GM19351 (cell line): ENCODE measurements at regions not wholly inside any gene's neighbourhood (a gene's known extent, or its start where the extent isn't known, plus 50 kb on each side); places are given as distances from the start of the nearest gene placed in this dataset.
"Not testable (repeated sequence)": the region's sequence is repeated elsewhere in the genome, so short reads cannot be mapped to it uniquely, and the experiment has no call there.

Experiments used
- ATAC-seq: cut with Tn5 transposase; IDR thresholded peaks from one replicate; pipeline ENCODE4 v1.9.1; 2021; ENCODE audit warnings: mild to moderate bottlenecking, moderate library complexity; ENCODE audit not compliant: unreplicated experiment

GRCh38 chr3:25171118-25171807 is 256.8 kb upstream of the RARB start:
- ATAC-seq: no peak

- no peak for ATAC-seq
Observed at GRCh38 chr3:25171897-25172296, 256.2 kb upstream of the RARB start.

GRCh38 chr3:25173606-25174005 is 254.5 kb upstream of the RARB start:
- no peak for ATAC-seq

- no peak for ATAC-seq
Observed at GRCh38 chr3:25174251-25174650, 253.8 kb upstream of the RARB start.

GRCh38 chr3:25177041-25177440 is 251.0 kb upstream of the RARB start:
- ATAC-seq: no peak

- ATAC-seq: no peak
Observed at GRCh38 chr3:25178672-25179071, 249.4 kb upstream of the RARB start.

- ATAC-seq: no peak
Observed at GRCh38 chr3:25181096-25181495, 247.0 kb upstream of the RARB start.

GRCh38 chr3:25182794-25183193 is 245.3 kb upstream of the RARB start:
- ATAC-seq: no peak

GRCh38 chr3:25184641-25185250 is 243.3 kb upstream of the RARB start:
- ATAC-seq: no peak

- no peak for ATAC-seq
Observed at GRCh38 chr3:25191673-25192072, 236.4 kb upstream of the RARB start.

GRCh38 chr3:25199567-25199966 is 228.5 kb upstream of the RARB start:
- not testable (repeated sequence) for ATAC-seq

GRCh38 chr3:25212736-25213135 is 215.3 kb upstream of the RARB start:
- no peak for ATAC-seq

GRCh38 chr3:25214034-25214433 is 214.0 kb upstream of the RARB start:
- ATAC-seq: no peak

- no peak for ATAC-seq
Observed at GRCh38 chr3:25218362-25218761, 209.7 kb upstream of the RARB start.

GRCh38 chr3:25226747-25227146 is 201.3 kb upstream of the RARB start:
- no peak for ATAC-seq

- no peak for ATAC-seq
Observed at GRCh38 chr3:25229586-25229985, 198.5 kb upstream of the RARB start.

GRCh38 chr3:25235031-25235430 is 193.0 kb upstream of the RARB start:
- ATAC-seq: no peak

GRCh38 chr3:25235466-25235865 is 192.6 kb upstream of the RARB start:
- no peak for ATAC-seq

- no peak for ATAC-seq
Observed at GRCh38 chr3:25237602-25238001, 190.5 kb upstream of the RARB start.

- ATAC-seq: no peak
Observed at GRCh38 chr3:25239042-25239441, 189.0 kb upstream of the RARB start.

GRCh38 chr3:25246913-25247312 is 181.2 kb upstream of the RARB start:
- ATAC-seq: no peak

- no peak for ATAC-seq
Observed at GRCh38 chr3:25252291-25252690, 175.8 kb upstream of the RARB start.

- ATAC-seq: no peak
Observed at GRCh38 chr3:25257026-25257425, 171.0 kb upstream of the RARB start.
